Psoas muscle (tissue), 7 donors: ENCODE measurements at regions not wholly inside any gene's neighbourhood (a gene's known extent, or its start where the extent isn't known, plus 50 kb on each side); places are given as distances from the start of the nearest gene placed in this dataset.

Source experiments
- ATAC-seq, 4 donors: fragments of 200-7000 bp; cut with Tn5 transposase; one replicate each; pipeline ENCODE4 v1.9.1; 2020; ENCODE audit warnings: moderate library complexity in 3 of 4, mild to moderate bottlenecking in 2 of 4
- DNase-seq, 2 donors: peaks; one replicate each; pipeline ENCODE4 v3.0.0-alpha.2; 2020
- H3K27ac ChIP-seq: fragments of 200-600 bp; one replicate; pipeline ENCODE4 v1.8.0; 2022
- H3K27me3 ChIP-seq, 3 donors: fragments of 200-600 bp in 1 of 3; one replicate each; pipeline versions ENCODE4 v1.6.1 to v1.8.0; 2013 to 2022; ENCODE audit warnings: low read length in 2 of 3, mild to moderate bottlenecking in 2 of 3, moderate library complexity in 1 of 3; ENCODE audit not compliant: insufficient read depth in 3 of 3
- H3K36me3 ChIP-seq, 2 donors: fragments of 200-600 bp in 1 of 2; one replicate each; pipeline versions ENCODE4 v1.6.1 to v1.8.0; 2013 to 2022; ENCODE audit warnings: low read depth in 1 of 2, mild to moderate bottlenecking in 1 of 2, moderate library complexity in 1 of 2; ENCODE audit not compliant: insufficient read depth in 1 of 2
- H3K4me1 ChIP-seq: fragments of 200-600 bp; one replicate; pipeline ENCODE4 v1.8.0; 2022
- H3K4me3 ChIP-seq: fragments of 200-600 bp; one replicate; pipeline ENCODE4 v1.8.0; 2022; ENCODE audit warnings: mild to moderate bottlenecking
- H3K9me3 ChIP-seq: fragments of 200-600 bp; one replicate; pipeline ENCODE4 v1.8.0; 2022
- WGBS, 3 donors: extraction: QIAGEN DNeasy Blood & Tissue Kit; methylation state at CpG; one replicate each; pipeline versions ENCODE4 v1.1.6 to v1.1.7; 2013; 5-methylcytosine and 5-hydroxymethylcytosine counted together
- intact Hi-C, 2 donors: fragments of 100-400 bp; cut with DNase I; formaldehyde crosslinking; loops; one replicate each; pipeline versions ENCODE4 v1.11.0 to v1.14.2; 2022
- TF ChIP-seq, protein P1 (sequence below): fragments of 200-600 bp; IDR thresholded peaks from one replicate; pipeline ENCODE4 v1.8.0; 2022; ENCODE audit warnings: antibody characterized with exemption
- donor health status: healthy with polysubstance abuse.
- donor health status: DM: no; HTN: no; CAD: no; lungs with moderate emphysema.
- donor health status: Bipolar disorder and iron deficiency.
- donor health status: healthy.
- donor health status: DM: yes; HTN: yes; CAD: no.
- donor health status: DM: no; HTN: no; CAD: no.
- donor health status: DM: yes; HTN: yes; CAD: no.

DNA sequence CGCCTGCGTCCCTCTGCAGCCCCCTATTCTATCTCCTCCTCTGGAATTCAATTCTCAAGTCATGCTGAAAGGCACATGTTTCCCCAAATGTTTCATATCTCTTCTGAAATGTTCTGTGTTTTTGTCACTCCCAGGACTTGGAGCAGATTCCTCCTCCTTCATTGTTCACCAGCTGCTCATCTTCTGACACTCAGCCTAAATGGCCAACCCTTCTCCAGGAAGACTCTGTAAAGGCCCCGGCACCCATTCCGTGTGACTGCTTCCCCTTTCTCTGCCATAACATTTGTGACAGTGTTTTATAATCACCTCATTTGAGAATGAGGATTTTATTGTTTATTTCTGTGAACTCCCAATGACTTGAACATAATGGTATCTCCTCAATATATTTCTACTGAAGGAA is 170.8 kb upstream of the ADAMTS16 start:
- no peak overlapping the region for H3K4me3 ChIP-seq
- no peaks in the 10 kb centered on the region for H3K27me3 ChIP-seq
- 80 to 90% (median 82%) methylated on average over 4 of the region's 4 CpGs for WGBS, 3 donors
- H3K4me1 ChIP-seq: no peaks in the 10 kb centered on the region
- no peak overlapping the region for H3K27ac ChIP-seq
- TF ChIP-seq, protein P1, sequence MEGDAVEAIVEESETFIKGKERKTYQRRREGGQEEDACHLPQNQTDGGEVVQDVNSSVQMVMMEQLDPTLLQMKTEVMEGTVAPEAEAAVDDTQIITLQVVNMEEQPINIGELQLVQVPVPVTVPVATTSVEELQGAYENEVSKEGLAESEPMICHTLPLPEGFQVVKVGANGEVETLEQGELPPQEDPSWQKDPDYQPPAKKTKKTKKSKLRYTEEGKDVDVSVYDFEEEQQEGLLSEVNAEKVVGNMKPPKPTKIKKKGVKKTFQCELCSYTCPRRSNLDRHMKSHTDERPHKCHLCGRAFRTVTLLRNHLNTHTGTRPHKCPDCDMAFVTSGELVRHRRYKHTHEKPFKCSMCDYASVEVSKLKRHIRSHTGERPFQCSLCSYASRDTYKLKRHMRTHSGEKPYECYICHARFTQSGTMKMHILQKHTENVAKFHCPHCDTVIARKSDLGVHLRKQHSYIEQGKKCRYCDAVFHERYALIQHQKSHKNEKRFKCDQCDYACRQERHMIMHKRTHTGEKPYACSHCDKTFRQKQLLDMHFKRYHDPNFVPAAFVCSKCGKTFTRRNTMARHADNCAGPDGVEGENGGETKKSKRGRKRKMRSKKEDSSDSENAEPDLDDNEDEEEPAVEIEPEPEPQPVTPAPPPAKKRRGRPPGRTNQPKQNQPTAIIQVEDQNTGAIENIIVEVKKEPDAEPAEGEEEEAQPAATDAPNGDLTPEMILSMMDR: no peak
- DNase-seq (no peak), ATAC-seq (no peak)
- intact Hi-C loops: no loop called here
- H3K9me3 ChIP-seq: no peaks in the 10 kb centered on the region
- no peaks in the 10 kb centered on the region for H3K36me3 ChIP-seq

DNA sequence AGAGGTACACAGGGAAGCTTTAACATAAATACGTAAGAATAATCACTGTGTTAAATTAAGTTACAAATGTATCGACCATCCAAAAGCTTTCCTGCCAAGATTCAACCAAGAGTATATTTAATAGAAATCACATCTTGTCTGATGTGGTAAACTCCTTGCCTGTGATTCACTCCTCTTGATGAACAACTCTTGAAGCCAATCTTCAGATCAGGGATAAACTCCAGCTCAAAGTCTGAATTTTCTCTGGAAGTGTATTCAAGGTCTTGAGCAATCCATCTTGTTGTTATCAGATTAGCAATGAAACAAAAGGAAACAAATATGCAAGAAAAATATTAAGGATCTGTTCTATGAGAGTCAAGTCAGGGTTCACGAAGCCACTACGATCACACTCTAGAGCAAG is 170.0 kb upstream of the ADAMTS16 start:
- ATAC-seq (no peak), DNase-seq (no peak)
- no peaks in the 10 kb centered on the region for H3K36me3 ChIP-seq
- intact Hi-C loops: no loop called here
- H3K9me3 ChIP-seq: no peaks in the 10 kb centered on the region
- H3K27me3 ChIP-seq: no peaks in the 10 kb centered on the region
- 89 to 93% (median 91%) methylated on average over 4 of the region's 4 CpGs for WGBS, 3 donors
- TF ChIP-seq, protein P1: no peak
- H3K4me1 ChIP-seq: no peaks in the 10 kb centered on the region
- H3K27ac ChIP-seq: no peak overlapping the region
- no peak overlapping the region for H3K4me3 ChIP-seq

DNA sequence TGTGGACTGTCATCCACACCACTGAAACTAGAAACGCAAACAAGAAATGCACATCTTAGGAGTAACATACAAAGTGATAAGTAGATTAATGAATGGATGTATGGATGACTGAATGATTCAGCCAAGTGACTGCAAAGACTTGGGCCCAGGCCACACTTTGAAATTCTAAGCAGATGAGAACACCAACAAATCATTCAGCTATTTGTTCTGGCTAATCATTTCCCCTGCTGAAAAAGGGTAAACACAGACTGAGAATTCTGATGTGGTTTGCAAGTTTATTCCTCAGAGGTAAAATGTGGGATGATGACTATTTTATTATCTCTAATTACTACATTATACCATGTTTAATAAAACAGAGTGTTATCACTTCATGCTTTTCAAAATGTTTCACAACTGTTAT is 163.2 kb upstream of the ADAMTS16 start:
- Histone ChIP-seq H3K9me3 (no peaks in the 10 kb centered on the region), H3K27me3 (no peaks in the 10 kb centered on the region), H3K4me1 (no peaks in the 10 kb centered on the region), H3K27ac (no peak overlapping the region), H3K36me3 (no peaks in the 10 kb centered on the region), H3K4me3 (no peak overlapping the region)
- no peak for ATAC-seq
- TF ChIP-seq, protein P1: no peak
- DNase-seq: no peak
- intact Hi-C loops: no loop called here
- WGBS, 3 donors: 57 to 70% (median 69%) methylated on average over 1 of the region's 1 CpG

DNA sequence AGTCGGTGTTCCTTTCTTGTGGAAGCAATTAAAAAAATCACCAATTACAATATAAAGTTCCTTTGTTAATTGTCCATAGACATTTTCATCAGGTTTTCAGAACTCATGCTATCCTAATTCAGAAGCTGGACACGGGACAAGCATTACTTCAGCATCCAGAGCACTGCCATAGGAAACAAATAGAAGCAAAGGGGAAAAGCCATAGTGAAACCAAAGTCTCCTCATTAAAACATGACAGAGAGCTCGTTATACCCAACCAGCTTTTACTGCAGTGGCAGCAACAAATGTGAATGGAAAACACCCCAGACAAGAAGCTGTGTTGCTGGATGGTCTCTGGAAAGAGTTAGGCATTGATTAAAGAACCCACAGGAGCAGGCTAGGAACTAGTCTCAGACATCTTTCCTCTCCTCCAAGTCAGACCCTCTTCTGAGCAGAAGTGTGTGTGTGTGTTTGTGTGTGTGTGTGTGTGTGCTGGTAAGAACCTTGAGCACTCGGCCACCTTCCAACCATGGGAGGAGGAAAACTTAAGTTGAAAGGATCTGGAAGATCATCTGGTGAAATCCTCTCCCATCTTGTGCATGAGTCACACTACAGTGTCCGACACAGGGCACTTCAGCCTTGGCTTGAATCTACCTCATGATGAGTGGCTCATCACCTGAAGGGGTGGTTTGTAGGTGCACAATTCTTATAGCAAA is 162.6 kb upstream of the ADAMTS16 start:
- no peak overlapping the region for H3K4me3 ChIP-seq
- 38 to 49% (median 45%) methylated on average over 5 of the region's 5 CpGs for WGBS, 3 donors
- ATAC-seq (no peak), DNase-seq (no peak)
- H3K9me3 ChIP-seq: no peaks in the 10 kb centered on the region
- H3K4me1 ChIP-seq: no peaks in the 10 kb centered on the region
- TF ChIP-seq, protein P1: no peak
- intact Hi-C loops: no loop called here
- no peaks in the 10 kb centered on the region for H3K36me3 ChIP-seq
- no peak overlapping the region for H3K27ac ChIP-seq
- H3K27me3 ChIP-seq: no peaks in the 10 kb centered on the region

DNA sequence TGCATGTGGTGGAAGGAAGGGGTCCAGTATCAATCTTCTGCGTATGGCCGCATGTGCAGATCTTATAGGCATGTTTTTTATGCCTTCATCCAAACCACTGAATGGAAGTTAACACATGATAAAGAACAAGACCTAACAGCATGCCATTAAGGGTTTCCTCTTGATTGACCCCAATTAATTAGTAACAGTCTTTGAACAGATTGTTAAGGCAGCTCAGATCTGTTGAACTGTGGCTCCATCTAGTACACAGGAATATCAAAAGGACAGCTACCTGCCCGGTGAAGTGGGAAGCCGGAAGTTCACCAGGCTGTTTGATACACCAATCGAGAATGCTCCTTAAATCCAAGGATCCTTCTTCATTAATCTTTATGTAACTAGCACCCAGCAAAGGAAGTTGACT is 159.9 kb upstream of the ADAMTS16 start:
- WGBS, 3 donors: 91 to 92% (median 92%) methylated on average over 5 of the region's 5 CpGs
- no peak for ATAC-seq

More for the DNA sequence above, 159.9 kb upstream of the ADAMTS16 start:
- TF ChIP-seq, protein P1: no peak
- DNase-seq: no peak
- H3K36me3 ChIP-seq: no peaks in the 10 kb centered on the region
- no peaks in the 10 kb centered on the region for H3K27me3 ChIP-seq
- H3K27ac ChIP-seq: no peak overlapping the region
- H3K4me1 ChIP-seq: no peaks in the 10 kb centered on the region
- intact Hi-C loops: no loop called here
- no peak overlapping the region for H3K4me3 ChIP-seq
- H3K9me3 ChIP-seq: no peaks in the 10 kb centered on the region
